SK-MEL-5 (cell line): ENCODE measurements at regions not wholly inside any gene's neighbourhood (a gene's known extent, or its start where the extent isn't known, plus 50 kb on each side); places are given as distances from the start of the nearest gene placed in this dataset.

ENCODE experiments used
- DNase-seq: peaks from one replicate; pipeline ENCODE4 v3.0.0-alpha.2; 2016; ENCODE audit warnings: low read depth, low spot score
- in situ Hi-C: cut with HindIII; loops from 2 replicates; pipeline ENCODE4 v1.10.0; 2016; ENCODE audit warnings: low sequenced_read_pairs, high pct_unique_total_duplicates, low pct_unique_long_range_greater_than_20kb

DNA sequence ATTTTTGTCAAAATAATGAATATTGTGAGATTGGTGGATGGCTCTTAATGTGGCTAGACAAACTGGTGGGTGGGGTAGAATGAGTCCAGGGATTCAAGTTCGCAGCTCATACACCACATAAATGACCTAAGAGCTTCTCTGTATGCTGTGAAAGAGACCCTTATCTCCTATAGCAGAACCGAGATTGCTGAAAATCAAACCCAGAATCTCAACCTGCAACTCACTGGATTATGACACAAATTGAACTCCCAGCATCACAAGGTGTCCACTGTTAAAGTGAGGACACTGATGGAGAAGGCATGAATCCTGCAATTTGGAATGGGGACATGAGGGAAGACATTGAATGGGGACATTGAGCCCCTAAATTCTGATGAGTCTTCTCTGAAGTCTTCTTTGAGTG lies 51.3 kb upstream of the CNKSR3 start:
- DNase-seq: no peak
- in situ Hi-C loops: no loop called here

GRCh38 chr6:154565331-154565730 lies 54.8 kb upstream of the CNKSR3 start:
- in situ Hi-C loops: no loop called here

GRCh38 chr6:154566866-154567265 lies 56.4 kb upstream of the CNKSR3 start:
- in situ Hi-C loops: no loop called here
- no peak for DNase-seq

More at GRCh38 chr6:154565331-154565730, 54.8 kb upstream of the CNKSR3 start:
- no peak for DNase-seq

GRCh38 chr6:154567695-154568220 lies 57.3 kb upstream of the CNKSR3 start:
- in situ Hi-C loops: no loop called here
- no peak for DNase-seq

DNA sequence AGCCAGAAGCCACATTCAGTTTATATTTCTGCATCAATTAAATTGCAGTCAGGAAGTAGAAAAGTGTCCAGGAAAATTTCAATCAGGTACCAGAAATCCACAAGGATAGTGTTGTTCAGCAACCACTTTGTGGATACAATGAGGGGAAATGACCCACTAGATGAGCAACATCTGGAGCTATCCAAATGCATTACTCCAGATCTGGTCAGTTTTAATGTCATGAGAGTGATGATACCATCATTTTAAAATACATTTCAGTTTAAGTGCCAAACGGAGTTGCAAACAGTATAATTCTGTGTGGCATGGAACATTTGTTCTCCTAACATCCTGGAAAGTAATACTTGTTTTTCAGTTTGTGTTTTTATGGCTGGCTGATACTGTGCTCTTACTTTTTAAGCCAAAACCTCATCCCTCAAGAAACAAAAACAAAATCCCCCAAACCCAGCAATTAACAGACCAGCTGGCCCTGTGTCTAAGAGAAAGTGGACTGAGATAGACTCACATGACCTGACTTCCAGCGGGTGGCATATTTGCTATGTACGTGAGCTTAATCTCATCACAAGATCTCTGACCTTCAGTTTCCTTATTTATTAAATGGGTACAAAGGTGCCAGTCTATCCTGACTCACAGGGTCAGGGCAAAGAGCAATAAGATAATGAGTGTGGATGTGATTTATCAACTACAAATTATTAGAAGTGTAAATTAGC lies 58.8 kb upstream of the CNKSR3 start:
- peak; percentile 68 for DNase-seq
- in situ Hi-C loops: no loop called here

- in situ Hi-C loops: no loop called here
- no peak for DNase-seq
These were observed 60.0 kb upstream of the CNKSR3 start for GRCh38 chr6:154570505-154570904.

DNA sequence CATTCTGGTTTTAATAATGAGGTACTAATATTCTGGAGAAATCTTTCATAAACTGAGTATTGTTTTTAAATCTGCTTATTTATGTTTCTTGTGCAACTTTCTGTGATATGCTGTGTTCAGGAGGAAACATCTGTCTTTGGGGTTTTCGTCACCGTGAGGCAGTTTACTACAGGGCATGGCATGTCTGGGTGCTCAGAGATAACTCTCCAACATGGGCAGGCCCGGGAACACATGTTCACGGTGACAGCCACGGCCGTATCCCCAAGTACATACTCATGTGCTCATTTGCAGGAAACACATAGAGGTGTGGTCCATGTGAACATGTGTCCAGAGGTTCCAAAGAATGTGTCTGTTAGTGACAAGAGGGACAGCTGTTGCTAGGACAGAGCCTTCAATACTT lies 62.1 kb upstream of the CNKSR3 start:
- DNase-seq: no peak
- in situ Hi-C loops: no loop called here

DNA sequence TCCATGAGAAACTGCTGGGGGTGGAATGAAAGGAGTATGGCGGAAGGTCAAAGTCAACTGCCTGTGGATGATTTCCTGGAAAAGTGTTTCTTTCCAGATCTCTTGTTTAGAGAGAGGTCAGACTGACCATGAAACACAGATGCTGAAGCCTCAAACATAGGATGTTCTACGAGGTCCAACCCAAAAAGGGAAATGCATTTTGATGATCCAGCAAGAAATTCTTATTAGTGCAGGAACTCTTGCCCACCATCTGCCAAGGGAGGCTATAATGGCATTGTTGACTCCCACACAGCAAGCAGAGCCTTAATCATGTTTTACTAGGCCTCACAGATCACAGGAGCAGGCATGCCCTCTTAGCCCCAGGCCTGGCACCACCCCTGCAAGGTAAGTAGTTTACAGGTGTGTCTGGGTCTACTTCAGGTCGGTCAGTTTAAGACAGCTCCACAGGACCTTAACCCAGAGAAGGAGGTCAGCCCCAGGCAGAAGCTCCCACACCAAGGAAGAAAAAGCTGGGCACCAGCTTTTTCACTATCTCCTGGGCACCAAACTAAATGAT lies 67.6 kb upstream of the CNKSR3 start:
- DNase-seq: no peak
- in situ Hi-C loops: no loop called here

DNA sequence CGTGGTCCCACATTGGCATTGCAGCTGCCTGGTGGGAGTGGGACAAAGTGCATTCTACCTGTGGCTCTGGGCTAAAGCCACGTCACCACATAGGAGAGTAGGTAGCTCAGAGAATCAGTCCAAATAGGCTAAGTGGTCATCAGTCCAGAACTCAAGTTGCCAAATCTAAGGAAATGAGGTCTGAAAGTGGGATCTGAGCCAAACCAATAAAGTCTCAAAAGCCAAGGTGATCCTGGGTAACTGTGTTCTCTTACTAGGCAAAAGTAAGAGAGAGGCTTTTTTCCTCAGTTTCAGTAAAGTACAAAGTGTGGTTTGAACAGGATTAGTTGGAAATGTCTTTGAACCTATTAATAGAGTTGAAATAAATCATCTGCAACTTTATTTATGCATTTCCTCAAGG lies 68.6 kb upstream of the CNKSR3 start:
- DNase-seq: no peak
- in situ Hi-C loops: no loop called here

DNA sequence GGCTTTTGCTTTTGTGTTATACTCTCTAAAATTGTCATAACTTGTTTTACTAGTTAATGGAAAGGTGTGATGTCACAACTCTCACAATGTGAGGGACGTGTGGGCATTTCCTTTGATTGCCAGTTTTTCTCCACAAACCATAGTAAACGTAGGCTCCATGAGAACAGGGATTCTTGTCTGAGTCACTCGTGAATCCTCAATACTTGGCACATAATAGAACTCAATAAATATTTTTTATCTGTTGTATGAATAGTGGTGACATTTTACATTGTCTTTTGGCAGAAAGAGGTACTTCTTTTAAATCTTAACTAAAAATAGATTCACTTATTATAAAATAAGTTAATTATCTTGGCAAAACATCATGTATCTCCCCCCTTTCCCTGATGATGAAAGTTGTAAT lies 69.0 kb upstream of the CNKSR3 start:
- in situ Hi-C loops: no loop called here
- no peak for DNase-seq

DNA sequence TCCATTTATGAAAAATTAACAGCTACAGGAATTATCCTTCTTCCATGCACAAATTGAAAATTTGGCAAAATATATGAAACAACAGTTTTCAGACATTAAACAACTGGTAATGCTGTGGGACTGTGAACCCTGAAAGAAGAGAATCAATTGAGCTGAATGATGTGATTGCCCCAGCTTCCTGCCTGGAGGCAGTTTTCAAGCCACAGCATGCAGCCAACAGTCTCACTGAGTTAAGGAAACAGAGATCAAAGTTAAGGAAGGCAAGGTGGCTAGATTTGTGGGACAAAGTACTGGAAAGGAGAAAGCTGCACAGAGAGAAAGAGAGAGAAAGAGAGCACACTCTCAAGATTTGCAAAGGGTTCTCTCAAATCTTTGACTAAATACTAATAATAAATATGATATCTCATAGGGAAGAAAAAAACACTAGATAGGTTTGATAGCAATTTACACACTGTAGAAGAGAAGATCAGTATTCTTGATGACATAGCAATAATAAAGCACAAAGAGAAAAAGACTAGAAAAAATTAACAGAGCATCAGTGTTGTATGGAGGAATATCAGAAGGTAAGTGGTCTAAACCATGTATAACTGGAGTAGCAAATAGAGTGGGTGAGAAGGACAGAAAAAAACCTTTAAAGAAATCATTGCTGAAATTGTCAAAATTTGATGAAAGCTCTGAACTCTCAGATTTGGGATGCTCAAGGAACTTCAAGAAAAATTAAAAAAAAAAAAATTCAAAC lies 70.1 kb upstream of the CNKSR3 start:
- in situ Hi-C loops: no loop called here
- no peak for DNase-seq

DNA sequence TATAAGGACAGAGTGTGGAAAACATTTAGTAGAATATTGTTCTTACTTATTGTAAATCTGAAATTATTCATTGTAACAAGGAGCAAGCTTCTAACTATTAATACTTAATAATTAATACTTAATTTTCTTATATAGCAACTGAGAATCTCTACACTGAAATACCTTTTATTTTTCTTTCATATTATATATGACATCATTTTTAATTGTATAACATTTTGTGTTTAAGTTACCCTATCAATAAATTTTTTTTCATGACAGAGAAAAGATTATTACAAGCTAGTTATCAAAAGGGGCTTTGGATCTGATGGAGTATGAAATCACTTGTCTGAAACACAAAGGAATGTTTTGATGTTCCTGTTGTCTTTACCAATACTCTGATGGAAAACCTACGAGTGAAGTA lies 72.2 kb upstream of the CNKSR3 start:
- DNase-seq: no peak
- in situ Hi-C loops: no loop called here

- DNase-seq: no peak
- in situ Hi-C loops: no loop called here
These were observed 73.2 kb upstream of the CNKSR3 start for GRCh38 chr6:154583546-154584188.

DNA sequence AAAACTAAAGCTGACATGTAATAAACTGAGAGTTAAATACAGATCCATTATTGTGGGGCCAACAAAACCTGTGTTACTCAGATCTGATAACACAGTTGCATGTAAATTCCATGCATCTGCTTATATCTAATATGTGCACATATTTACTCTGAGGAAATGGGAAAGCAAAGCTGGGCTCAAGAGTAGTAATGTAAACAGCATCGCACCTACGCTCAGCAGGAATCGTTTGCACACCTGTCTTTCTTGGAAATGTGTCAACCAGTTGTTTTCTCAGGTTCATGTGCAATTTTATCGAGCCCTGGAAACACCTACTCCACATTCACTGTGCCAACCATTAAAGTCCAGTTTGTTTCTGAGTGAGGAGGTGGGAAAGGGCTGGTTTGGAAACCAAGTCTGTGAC lies 80.3 kb upstream of the CNKSR3 start:
- DNase-seq: no peak
- in situ Hi-C loops: no loop called here

GRCh38 chr6:154591234-154591633 lies 80.7 kb upstream of the CNKSR3 start:
- no peak for DNase-seq
- in situ Hi-C loops: no loop called here

DNA sequence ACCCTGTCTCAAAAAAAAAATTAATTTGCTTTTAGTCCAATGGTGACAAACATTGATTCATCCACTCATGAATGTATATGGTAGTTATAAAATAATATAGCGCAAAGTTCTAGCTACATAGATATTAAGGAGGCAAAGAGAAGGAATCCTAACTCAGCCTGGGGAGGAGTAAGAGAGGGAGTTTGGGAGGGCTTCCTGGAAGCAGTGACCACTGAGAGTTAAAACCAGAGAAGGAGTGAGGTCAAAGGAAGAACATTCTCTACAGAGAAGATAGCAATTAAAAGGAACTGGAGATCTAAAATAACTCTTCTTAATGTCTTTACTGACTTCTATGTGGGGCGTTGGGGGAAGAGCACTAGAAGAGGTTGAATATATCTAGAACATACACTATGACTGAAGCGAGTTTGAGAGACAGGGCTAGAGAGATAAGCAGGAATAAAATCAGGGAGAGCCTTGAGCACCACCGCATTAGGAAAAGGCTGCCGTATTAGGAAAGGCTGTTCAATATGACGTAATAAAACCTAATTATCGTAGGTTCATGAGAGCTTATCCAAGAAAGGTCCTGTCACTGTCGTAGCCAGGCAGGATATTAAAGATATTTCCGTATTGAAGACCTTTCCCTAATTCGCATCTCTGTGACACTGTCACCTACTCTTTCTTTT lies 81.8 kb upstream of the CNKSR3 start:
- in situ Hi-C loops: no loop called here
- no peak for DNase-seq

GRCh38 chr6:154593122-154593521 lies 82.6 kb upstream of the CNKSR3 start:
- DNase-seq: no peak
- in situ Hi-C loops: no loop called here
